Panc1 (cell line): ENCODE measurements at regions not wholly inside any gene's neighbourhood (a gene's known extent, or its start where the extent isn't known, plus 50 kb on each side); places are given as distances from the start of the nearest gene placed in this dataset.
A peak's percentile ranks its signal among the peaks of the same experiment; 100 is the strongest.

Source experiments
- ATAC-seq: fragments of 200-7000 bp; cut with Tn5 transposase; 2 replicates; pipeline ENCODE4 v1.9.1; 2020; ENCODE audit warnings: mild to moderate bottlenecking, moderate library complexity
- BruUV-seq: library from RNA; stranded (reverse); fragments of 400-500 nt; replicated peaks from 2 replicates; lab custom pipeline; 2021; lab: Mats Ljungman, UMichigan
- CTCF ChIA-PET: fragments of 300-600 bp; sonication (Branson Sonifier 250); formaldehyde crosslinking; loops from one replicate; lab custom pipeline; 2022; ENCODE audit warnings: antibody characterized with exemption; lab: Charles Lee
- POLR2A ChIA-PET: fragments of 300-600 bp; sonication (Branson Sonifier 250); formaldehyde crosslinking; loops from one replicate; lab custom pipeline; 2022; ENCODE audit warnings: antibody characterized with exemption; lab: Charles Lee
- DNase-seq: peaks from one replicate; pipeline ENCODE4 v3.0.0-alpha.2; 2010; ENCODE audit warnings: low read depth, low spot score
- H3K27ac ChIP-seq: 2 replicates; pipeline ENCODE4 v1.5.1; 2011; ENCODE audit warnings: mild to moderate bottlenecking, low read length, inconsistent platforms
- H3K27me3 ChIP-seq: fragments of 200-500 bp; sonication (Bioruptor generic); 2 replicates; pipeline ENCODE4 v1.6.0; 2014; ENCODE audit warnings: low read length, inconsistent platforms; ENCODE audit not compliant: control insufficient read depth, insufficient read depth
- H3K36me3 ChIP-seq: fragments of 200-500 bp; sonication (Bioruptor generic); 2 replicates; pipeline ENCODE4 v1.5.1; 2014; ENCODE audit warnings: inconsistent platforms, mild to moderate bottlenecking, low read length, moderate library complexity; ENCODE audit not compliant: control insufficient read depth, insufficient read depth
- H3K4me1 ChIP-seq: 2 replicates; pipeline ENCODE4 v1.5.1; 2011; ENCODE audit warnings: inconsistent platforms, mild to moderate bottlenecking, low read length, moderate library complexity; ENCODE audit not compliant: control insufficient read depth, insufficient read depth
- H3K4me3 ChIP-seq, 2 experiments: 2 replicates each; pipeline ENCODE4 v1.5.1; 2011 to 2012; ENCODE audit warnings: low read depth in 2 of 2, low read length in 2 of 2, mild to moderate bottlenecking in 2 of 2, inconsistent platforms in 1 of 2, moderate library complexity in 1 of 2
- H3K9me3 ChIP-seq: fragments of 200-500 bp; sonication (Bioruptor generic); 2 replicates; pipeline ENCODE4 v1.5.1; 2014; ENCODE audit warnings: low read depth, mild to moderate bottlenecking, inconsistent platforms, low read length, moderate library complexity; ENCODE audit not compliant: control insufficient read depth, insufficient read depth
- POLR2AphosphoS5 ChIP-seq: IDR thresholded peaks from 2 replicates; pipeline ENCODE4 v1.6.1; 2012; ENCODE audit warnings: mild to moderate bottlenecking, low read depth, low read length, moderate library complexity
- SIN3A ChIP-seq: IDR thresholded peaks from 2 replicates; pipeline ENCODE4 v1.6.1; 2012; ENCODE audit warnings: low read depth, mild to moderate bottlenecking, low read length, moderate library complexity, borderline replicate concordance; ENCODE audit not compliant: insufficient read depth
- TCF7L2 ChIP-seq: IDR thresholded peaks from 2 replicates; pipeline ENCODE4 v1.6.1; 2011; ENCODE audit warnings: mild to moderate bottlenecking, low read depth, low read length, inconsistent platforms
- in situ Hi-C: cut with HindIII; loops from 2 replicates; pipeline ENCODE4 v1.10.0; 2016; ENCODE audit warnings: low sequenced_read_pairs, low pct_unique_long_range_greater_than_20kb
- intact Hi-C: fragments of 100-400 bp; cut with micrococcal nuclease; formaldehyde crosslinking; loops from one replicate; pipeline ENCODE4 v1.10.0; 2022; ENCODE audit not compliant: unreplicated experiment
- TF ChIP-seq, protein P1 (sequence below): fragments of 450-650 bp; IDR thresholded peaks from 2 replicates; pipeline ENCODE4 v1.5.1; 2017; ENCODE audit warnings: mild to moderate bottlenecking
- TF ChIP-seq, protein P2 (sequence below), 2 experiments: IDR thresholded peaks; 2 replicates each; pipeline ENCODE4 v1.6.1; 2011 to 2012; ENCODE audit warnings: low read depth in 2 of 2, control low read depth in 1 of 2, low read length in 1 of 2, mild to moderate bottlenecking in 1 of 2, moderate library complexity in 1 of 2; ENCODE audit not compliant: insufficient read depth in 1 of 2

DNA sequence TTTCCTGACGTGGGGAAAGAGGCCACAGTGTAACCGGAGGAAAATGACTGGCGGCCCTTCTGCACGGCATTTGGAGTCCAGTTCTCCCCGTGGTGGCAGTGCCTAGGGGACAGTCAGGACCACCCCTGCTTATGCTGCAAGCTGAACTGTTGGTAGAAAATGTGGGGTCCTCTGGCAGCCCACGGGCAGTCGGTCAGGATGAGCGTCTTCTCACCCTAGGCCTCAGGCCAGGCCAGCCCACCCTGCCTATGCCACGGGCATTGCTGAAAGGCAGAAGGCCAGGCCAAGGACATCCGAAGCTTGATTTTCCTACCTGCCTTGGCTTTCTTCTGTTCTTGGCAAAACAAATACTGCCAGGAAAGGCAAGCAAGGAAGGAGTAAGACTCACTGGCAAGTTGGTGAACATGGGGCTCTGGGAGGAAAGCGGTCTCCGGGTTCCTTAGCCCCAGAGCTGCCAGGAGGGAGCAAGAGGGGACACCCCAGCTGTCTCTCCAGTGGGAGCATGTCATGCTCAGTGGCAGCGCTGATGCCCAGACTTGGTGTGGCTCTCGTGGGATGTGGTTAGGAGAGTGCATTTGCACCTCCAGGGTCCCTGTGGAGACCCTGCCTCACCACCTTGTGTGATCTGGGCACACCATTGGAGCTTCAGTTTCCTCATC lies 311.6 kb downstream of the QKI start:
- Histone ChIP-seq H3K27me3 (no peaks in the 10 kb centered on the region; the same call in 1 of the 2 replicates), H3K27ac (no peak overlapping the region), H3K4me1 (no peaks in the 10 kb centered on the region), H3K36me3 (no peaks in the 10 kb centered on the region), H3K9me3 (no peaks in the 10 kb centered on the region), H3K4me3 (no peak overlapping the region)
- TF ChIP-seq TCF7L2 (no peak), POLR2AphosphoS5 (no peak), SIN3A (no peak)
- TF ChIP-seq, protein P1, sequence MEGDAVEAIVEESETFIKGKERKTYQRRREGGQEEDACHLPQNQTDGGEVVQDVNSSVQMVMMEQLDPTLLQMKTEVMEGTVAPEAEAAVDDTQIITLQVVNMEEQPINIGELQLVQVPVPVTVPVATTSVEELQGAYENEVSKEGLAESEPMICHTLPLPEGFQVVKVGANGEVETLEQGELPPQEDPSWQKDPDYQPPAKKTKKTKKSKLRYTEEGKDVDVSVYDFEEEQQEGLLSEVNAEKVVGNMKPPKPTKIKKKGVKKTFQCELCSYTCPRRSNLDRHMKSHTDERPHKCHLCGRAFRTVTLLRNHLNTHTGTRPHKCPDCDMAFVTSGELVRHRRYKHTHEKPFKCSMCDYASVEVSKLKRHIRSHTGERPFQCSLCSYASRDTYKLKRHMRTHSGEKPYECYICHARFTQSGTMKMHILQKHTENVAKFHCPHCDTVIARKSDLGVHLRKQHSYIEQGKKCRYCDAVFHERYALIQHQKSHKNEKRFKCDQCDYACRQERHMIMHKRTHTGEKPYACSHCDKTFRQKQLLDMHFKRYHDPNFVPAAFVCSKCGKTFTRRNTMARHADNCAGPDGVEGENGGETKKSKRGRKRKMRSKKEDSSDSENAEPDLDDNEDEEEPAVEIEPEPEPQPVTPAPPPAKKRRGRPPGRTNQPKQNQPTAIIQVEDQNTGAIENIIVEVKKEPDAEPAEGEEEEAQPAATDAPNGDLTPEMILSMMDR: no peak
- TF ChIP-seq, protein P2, sequence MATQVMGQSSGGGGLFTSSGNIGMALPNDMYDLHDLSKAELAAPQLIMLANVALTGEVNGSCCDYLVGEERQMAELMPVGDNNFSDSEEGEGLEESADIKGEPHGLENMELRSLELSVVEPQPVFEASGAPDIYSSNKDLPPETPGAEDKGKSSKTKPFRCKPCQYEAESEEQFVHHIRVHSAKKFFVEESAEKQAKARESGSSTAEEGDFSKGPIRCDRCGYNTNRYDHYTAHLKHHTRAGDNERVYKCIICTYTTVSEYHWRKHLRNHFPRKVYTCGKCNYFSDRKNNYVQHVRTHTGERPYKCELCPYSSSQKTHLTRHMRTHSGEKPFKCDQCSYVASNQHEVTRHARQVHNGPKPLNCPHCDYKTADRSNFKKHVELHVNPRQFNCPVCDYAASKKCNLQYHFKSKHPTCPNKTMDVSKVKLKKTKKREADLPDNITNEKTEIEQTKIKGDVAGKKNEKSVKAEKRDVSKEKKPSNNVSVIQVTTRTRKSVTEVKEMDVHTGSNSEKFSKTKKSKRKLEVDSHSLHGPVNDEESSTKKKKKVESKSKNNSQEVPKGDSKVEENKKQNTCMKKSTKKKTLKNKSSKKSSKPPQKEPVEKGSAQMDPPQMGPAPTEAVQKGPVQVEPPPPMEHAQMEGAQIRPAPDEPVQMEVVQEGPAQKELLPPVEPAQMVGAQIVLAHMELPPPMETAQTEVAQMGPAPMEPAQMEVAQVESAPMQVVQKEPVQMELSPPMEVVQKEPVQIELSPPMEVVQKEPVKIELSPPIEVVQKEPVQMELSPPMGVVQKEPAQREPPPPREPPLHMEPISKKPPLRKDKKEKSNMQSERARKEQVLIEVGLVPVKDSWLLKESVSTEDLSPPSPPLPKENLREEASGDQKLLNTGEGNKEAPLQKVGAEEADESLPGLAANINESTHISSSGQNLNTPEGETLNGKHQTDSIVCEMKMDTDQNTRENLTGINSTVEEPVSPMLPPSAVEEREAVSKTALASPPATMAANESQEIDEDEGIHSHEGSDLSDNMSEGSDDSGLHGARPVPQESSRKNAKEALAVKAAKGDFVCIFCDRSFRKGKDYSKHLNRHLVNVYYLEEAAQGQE (IDR thresholded peaks at IDR 0.05; ENCODE audit: insufficient read depth in 1 of 2, low read depth in 2 of 2, low read length in 1 of 2): no peak
- DNase-seq (no peak), ATAC-seq (no peak)
- in situ Hi-C loops: no loop called here
- POLR2A ChIA-PET: no interaction called here
- BruUV-seq: no TSS peak
- CTCF ChIA-PET: no interaction called here
- intact Hi-C loops: no loop called here

DNA sequence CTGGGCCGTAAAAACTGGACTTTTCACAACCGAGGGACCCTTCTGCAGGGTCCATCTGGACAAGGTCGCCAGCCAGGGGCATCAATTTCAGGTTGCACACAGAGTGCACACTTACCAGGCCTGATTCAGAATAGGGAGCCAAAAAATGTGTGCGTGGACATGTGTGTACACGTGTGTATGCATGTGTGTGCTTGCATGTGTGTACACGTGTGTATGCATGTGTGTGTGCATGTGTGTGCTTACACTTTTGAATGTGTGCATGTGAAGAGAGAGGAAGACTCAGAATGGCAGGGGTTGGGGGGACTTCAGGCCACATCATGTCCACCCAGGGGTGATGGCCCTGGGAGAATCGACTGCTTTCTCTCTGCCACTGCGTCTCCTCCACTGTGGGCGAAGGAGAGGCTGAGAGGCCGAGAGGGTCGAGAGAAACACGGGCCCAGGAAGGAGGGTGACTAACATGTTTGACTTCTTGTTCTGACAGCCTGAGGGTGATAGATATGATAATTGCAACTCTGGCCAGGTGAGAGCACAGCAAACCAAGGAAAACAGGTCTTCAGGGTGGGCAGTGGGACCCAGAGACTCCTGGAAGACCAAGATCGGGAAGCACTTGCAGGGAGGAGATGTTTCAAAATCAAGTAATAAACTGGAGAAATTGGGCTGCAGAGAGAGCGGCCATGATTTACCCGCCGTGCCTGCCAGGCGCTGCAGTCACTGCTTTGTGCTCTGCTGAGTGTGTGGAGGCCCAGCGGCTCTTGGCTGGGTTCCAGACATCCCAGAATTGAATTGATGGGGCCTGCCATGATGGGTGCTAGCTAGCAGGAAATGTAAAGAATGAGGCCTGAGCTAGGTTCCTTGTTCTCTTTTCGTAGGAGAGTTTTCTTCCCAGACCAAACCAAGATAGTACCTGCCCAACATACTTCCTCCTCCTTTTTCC lies 310.8 kb downstream of the QKI start:
- Histone ChIP-seq H3K36me3 (no peaks in the 10 kb centered on the region), H3K27me3 (peaks cover 2% of the 10 kb centered on the region; the same call in 1 of the 2 replicates), H3K4me3 (no peak overlapping the region), H3K4me1 (no peaks in the 10 kb centered on the region), H3K9me3 (no peaks in the 10 kb centered on the region), H3K27ac (no peak overlapping the region)
- in situ Hi-C loops: no loop called here
- intact Hi-C loops: no loop called here
- BruUV-seq: no TSS peak
- no peak for DNase-seq
- ChIA-PET CTCF (no interaction called here), POLR2A (no interaction called here)
- TF ChIP-seq, protein P1: no peak
- TF ChIP-seq, protein P2 (IDR thresholded peaks at IDR 0.05; ENCODE audit: insufficient read depth in 1 of 2, low read depth in 2 of 2, low read length in 1 of 2): no peak
- TF ChIP-seq POLR2AphosphoS5 (no peak), TCF7L2 (no peak), SIN3A (no peak)
- peak; percentile 26; the same call in 1 of the 2 replicates for ATAC-seq
